HS-5 (cell line): ENCODE measurements at regions not wholly inside any gene's neighbourhood (a gene's known extent, or its start where the extent isn't known, plus 50 kb on each side); places are given as distances from the start of the nearest gene placed in this dataset.

ENCODE experiments used
- DNase-seq: peaks from one replicate; pipeline ENCODE4 v3.0.0-alpha.2; 2012; ENCODE audit warnings: low read depth

DNA sequence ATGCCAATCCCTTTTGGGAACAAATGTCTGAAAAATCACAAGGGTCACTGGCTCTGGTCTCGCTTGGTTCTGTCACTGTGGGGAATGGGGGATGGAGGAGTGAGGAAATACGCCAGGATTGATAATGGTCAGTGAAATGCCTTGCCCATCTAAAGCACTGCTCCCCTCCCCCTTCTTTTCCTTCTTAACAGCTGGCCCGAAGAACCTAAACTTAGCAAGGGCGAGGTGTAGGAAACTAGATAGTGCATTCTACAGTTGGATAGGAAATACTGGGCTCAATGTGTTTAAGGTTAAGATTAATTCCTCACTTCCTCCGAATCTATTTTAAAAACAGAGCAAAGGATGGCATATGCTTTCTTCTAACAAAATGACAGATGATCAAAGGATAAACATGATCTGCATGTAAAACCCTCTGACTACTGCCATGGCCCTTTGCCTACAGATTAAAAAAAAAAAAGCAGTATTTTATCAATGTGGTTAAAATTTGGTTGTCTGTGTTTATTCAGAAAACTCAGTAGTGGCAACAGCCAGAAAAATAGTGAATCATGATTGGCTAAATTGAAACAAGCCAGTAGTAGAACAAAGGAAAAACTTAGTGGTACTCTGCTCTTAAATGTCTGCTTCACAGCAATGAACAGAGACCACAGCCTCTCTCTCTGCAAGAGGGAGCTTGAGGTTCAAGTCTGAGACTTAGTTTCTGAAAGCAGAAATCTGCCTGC is 86.1 kb upstream of the VAV3 start:
- no peak for DNase-seq

DNA sequence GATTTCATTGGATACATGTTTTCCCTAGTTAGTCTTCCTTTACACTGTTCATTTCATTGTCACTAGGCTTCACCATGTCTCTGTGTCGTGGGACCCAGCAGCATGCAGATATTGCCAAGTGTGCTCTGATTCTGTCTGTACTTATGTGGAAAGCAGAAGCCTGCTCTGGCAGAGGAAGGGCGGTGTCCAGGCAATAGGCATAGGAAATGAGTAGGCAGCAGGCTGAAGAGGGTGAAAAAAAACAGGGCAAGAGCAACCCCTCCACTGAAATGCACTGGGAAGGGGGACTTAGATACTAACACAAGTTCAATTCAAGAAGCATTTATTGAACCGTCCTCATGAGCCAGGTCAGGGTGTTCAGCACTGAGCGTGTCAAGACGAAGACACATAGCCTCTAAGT is 85.2 kb upstream of the VAV3 start:
- DNase-seq, result no peak

DNA sequence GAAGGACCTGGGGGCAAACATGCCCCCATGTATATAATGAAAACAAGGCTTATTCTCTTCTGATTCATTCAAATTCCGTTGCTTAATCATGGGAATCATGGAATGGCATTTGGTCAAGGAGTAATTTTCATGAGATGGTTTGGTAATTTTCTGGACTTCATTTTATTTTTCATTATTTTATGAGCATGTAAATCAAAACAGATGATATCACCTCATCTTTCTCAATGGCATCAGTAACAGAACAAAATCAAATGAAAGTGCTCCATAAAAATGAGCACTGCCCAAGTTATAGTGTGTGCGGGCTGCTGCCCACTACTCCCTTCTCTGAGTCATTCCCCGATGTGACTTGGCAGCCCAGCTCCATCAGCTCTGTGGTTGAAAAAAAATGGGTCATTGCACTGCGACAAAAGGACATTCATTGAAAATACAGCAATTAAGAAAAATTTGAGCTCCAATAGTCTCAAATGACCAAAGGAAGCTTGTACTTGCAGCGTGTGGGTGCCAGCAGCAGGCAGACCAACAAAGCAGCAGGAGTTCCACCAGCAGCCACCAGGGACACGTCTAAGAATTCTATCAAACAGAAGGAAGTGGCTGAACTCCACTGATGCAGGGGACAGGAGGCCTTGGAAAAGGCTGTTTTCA is 84.3 kb upstream of the VAV3 start:
- no peak for DNase-seq

DNA sequence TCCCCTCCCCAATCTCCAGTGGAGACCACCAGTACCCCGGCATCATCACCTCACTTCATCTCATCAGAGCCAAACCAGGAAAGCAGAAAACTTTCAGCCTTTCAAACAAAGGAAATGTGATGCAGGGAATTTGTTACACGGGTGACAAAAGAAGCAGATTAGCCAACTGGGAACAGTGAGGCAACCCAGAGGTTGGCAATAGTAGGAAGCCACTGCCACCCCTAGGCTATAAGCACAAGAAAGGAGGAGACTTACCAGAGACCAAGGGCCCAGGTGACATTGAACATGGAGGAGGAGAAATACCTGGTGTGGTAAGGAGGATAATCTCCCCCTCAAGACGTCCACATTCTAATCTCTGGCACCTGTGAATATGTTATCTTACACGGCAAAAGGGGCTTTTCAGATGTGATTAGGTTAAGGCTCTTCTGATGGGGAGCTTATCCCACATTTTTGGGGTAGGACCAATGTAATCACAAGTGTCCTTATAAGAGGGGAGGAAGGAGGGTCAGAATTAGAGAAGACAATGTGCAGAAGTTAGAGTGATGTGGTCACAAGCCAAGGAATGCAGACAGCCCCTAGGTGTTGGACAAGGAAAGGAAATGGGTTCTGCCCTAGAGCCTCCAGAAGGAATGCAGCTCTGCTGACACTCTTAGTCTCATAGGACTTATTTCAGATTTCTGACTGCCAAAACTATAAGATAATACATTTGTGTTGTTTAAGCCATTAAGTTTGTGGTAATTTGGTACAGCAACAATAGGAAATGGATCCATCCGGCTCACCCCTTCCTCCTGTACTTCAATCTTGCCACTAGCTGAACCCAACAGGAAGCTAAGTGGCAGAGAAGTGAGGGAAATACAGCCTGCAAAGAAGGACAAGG is 83.6 kb upstream of the VAV3 start:
- DNase-seq, result no peak

DNA sequence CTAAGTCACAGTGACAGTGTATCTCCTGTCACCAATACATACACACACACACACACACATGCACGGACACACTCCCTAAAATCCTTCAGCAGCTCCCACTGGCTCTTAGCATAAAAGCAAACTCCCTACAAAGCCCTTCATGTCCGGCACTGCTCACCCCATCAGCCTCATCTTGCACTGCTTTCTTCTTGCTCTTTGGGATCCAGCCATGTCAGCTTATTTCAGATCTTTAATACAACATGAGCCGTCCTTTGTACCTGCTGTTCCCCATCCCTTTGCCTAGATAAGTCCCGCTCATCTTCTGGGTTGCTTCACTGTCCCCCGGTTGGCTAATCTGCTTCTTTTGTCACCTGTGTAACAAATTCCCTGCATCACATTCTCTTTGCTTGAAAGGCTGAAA is 82.1 kb upstream of the VAV3 start:
- no peak for DNase-seq

DNA sequence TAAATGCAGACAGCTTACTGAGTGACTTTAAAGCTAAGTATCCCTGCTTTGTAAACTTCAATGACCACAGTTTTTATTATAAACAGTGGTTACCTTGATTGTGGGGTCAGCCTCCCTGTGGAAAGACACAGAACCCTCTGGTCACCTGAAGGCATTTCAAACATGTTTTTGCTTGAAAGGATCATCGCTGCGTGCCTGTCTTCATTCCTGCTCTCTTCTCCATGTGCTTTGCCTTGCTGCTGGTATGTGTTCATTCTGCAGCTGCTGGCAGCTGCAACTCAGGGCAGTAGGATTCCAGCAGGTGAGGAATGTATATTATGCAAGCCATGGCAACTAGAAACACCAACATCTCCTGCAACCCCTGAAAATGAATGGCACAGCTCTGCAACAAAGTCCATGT is 81.0 kb upstream of the VAV3 start:
- no peak for DNase-seq

DNA sequence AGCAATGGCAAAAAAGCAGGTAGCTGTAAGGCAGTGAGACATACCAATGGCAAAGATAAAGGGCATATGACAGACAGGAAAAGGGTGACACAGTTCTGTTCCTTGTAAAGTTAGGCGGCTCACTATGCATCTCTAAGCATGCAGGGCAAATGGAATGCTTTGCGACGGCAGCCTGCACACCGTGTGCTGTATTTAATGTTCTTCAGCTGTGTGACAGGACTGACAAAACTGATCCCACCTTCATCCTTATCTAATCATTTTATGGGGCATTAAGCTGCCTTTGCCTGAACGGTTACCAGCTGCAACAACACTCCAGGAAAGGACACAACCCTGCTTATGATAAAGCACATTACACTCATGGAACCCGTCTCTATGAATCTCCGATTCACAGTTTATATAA is 80.5 kb upstream of the VAV3 start:
- no peak for DNase-seq

DNA sequence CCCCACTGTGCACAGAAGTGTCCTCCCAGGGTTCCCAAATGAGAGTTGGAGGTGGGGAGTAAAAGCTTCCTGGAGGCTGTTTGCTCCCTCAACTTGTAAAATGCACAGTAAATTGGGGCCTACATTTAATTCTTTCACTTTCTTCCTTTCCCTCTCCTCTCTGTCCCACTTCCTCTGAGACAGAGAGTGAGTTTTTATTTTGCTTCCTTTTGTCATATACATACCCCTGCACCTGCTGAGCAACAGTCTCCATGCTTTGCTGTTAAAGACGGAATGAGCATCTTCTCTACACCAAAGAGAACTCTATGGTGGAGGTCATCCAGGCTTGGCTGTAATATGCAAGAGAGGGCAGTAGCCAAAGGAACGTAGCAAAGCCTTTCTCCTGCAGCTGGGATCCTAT is 79.3 kb upstream of the VAV3 start:
- no peak for DNase-seq

DNA sequence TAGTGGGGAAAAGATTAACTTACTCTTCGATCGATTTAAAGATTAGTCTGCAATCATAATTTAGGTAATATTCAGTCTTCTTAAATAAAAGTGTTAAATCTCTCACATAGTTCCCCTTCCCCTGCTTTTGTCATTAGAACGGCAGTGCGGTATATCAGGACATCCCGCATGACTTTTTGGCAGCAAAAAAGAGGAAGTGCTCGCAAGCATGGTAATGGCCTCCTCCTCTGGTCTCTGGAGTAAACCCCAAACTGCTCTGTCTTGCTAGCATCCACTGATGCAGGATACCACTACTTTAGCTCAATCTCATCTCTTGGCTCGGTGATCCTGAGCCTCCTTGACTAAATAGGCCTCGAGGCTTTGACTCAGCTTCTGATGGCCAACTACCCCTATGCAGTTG is 78.7 kb upstream of the VAV3 start:
- no peak for DNase-seq

DNA sequence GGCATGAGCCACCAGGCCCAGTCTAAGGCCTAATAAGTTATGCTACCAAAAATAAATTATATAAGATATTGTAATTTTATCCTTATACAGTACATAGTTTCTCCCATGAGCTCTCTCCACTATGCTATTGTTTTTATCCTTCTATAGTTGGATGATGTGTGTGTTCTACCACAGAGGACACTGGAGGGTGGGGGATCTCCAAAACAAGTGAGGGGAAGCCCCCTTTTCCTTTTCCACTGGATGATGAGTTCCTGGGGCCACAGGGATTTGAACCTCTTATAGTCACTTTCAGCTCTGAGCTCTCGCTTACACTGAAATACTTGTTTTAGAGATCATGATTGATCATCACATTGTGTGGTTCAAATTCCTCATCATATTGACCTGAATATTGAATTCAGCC is 77.6 kb upstream of the VAV3 start:
- DNase-seq, result no peak

DNA sequence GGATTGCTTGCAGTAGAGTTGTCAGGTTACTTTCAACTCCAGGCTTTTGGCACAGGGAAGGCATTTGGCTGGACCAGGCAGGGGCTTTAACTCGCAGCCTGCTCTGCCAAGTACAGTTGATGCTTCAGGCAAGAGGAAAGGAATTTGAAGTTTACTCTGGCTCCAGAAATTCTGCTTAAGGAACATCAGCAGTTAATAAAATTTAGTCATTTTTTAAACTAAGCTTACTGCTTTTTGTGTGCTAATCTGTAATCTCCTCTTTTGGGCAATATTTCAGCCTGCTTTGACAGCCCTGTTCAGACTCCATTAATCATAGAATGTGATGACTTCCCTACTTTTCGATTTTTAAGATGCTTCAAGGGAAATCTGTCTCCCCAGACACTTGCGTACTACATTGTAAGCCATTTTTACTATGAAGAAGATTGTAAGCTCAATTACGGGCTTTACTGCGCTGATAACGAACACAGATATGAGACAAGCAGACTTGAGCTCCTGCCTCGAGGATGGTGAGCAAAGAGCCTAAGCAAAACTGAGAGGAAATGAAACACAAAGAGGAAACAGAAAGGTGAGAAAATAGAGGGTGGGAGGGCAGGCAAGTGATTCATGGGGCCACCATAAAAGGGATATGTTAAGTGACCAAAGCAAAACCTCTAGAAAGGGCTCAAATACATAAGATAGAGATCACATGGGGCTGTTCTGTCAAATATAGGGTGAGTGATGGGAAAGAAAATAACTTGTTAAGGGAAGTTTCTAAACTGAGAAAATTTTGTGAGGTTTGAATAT is 76.6 kb upstream of the VAV3 start:
- no peak for DNase-seq

DNA sequence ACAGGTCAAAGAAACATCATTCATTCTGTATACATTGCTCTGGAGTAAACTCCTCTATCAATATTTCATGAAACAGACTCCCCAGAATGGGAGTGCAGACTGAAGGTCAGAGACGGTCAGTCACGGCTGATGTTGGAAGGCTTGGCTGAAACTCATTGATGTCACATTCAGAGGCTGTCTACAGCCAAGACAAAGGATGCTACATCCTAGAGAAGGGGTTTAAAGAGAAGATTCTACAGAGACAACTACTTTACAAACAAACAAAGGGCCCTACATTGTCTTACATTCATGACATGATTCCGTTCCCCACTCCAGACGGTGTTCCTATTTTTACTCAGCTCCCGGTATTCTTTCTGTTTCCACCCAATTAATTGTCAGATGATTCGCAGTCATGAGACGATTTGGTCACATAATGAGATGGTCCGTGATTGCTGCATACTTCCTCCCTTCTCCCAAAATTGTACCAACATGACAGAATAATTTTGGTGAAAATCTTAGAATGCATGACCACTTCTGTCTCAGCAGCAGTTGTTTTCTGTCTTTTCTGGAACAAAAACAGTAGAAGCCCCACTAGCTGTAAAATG is 73.8 kb upstream of the VAV3 start:
- no peak for DNase-seq

DNA sequence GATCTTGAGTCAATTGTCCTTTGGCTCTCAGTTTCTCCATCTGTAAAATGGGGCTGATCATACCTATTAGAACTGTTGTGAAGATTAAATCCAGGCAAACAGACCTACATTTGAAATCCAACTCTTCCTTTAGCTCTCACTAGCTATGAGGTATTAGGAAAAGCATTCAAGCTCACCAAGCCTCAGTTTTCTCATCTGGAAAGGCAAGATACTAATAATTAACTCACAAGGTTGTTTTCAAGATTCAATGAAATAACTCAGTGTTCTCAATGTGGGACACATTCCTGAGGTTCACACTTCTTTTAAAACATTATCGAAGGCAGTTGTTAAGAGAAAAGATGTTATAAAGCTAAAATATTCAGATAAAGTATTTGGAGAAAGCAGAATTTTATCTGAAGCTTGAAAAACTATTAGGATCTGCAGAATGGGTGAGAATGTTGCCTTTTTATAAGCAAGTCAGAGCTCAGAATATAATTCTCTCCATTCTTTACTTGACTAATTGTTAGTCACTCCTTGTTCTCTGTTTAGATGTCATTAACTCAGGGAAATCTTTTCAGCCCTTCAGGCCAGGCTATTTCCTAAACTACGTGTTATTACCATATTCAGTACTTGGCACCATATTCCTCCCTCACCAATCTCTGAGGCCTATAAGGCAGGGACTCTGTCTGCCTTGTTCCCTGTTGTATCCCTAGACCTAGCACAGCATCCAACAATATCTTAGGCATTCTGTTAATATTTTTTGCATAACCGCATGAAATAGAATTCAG is 72.0 kb upstream of the VAV3 start:
- no peak for DNase-seq

DNA sequence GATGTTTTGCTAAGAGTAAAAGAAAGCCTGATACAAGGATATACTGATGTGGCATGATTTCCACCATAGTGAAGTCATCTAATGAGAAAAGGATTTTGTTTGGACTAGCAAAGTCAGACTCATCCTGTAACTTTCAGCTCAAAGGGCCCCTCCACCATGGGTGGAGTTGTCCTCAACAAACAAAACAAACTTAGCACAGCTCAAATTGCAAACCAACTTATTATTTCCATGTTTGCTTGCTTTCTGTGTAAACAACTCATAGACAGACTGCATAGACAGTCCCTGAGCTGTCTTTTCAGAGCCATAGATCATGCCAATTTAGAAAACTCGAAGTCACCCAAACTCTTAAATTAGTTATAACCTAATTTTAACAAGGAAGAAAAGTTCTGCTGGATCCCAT is 69.4 kb upstream of the VAV3 start:
- no peak for DNase-seq

DNA sequence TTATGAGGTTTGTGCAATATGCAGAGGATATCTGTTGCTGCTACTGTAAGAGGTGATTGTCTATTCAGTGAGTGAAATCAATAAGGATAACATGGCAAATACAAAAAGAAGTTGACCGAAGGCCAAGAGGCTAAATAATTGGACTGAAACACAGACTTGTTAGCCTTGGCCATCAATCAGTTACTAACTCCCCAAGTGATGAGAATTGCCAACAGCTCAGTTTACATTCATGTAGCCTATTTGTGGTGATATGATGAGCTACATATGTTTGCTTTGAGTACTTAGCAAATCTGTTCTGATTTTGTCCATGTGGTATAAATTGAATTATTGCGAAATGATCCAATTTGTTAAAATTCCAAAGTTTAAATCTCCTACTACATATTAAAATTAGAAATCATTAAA is 68.6 kb upstream of the VAV3 start:
- no peak for DNase-seq

DNA sequence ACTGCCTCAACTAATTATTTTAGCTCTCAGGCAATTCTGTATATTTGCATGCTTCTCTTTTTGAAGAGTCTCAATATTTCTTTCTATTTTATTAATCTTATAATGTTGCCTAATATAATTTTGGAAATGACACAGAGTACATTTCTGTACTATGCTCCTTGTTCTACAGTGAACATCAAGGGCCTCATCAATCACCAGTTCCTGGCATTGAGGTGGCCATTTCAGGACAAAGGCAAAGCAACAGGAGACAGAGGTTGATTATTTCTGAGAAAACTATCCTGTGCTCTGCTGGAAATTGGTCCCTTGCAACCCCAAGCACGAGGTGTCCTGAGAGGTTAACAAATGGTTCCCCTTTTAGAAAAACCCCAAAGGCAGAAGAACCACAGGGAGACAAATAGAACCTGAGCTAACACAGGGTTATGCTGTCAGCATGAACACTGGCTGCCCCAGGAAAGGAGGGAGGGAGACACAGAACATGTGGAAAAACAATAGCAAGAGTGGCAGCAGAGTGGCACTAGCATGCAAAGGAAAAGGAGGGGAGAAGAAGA is 63.9 kb upstream of the VAV3 start:
- DNase-seq, result no peak

DNA sequence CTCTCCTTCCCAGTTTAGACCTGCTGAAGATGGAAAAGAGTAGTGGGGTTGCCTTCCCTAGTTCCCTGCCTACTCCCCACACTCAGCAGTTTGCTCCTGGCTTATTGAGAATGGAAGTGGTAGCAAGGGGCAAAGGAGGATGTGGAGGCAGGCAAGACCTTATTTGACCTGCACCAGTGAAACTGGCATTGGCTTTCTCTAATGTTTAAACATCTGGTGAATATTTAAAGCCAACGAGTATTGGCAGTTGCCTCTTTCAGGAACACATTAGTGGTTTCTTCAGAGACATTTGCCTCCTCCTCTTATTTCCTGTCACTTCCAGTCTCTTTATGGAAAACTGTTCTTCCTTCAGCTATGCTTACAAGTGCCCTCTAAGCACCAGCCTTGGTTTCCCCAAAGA is 62.4 kb upstream of the VAV3 start:
- DNase-seq, result no peak

DNA sequence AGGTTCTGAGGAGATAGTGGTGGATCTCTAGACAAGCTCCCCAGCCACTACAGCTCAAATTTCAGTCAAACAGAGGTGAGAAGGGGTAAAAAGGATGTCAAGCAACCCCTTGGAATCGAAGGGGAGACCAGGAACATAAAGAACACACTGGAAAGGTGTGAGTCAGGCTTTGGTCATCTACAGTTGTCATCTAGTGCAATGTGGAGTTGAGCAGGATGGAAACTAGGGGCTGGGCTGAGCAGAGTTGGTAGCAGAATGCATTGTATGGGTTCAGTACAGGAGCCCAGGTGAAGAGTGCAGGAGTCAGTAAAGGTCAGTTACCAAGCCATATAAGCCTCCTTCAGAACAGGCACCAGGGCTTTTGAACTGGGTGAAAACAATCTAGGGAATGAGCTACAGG is 52.7 kb upstream of the VAV3 start:
- DNase-seq, result no peak

DNA sequence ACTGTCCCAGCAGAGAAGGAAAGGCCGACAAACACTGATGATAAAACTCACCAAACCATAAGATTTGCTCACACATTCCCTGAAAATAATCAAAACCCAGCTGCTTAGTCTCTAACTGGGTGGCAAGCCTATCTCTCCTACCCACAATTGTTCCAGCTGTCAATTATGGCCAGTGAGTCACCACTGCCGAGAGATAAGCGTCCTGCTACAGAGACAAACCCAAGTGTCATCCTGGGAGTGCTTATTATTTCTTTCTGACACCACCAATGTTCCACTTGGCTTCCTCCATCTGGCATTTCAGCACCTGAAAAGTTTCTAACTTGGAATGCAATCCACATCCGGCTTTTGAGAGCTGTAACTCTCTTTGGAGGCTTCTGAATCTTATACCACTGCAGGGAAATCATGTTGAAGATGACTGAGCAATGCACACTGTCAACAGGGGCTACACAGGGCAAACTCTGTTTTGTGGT is 51.5 kb upstream of the VAV3 start:
- DNase-seq, result peak; percentile 91
